HuH-7.5 (cell line): ENCODE measurements at regions not wholly inside any gene's neighbourhood (a gene's known extent, or its start where the extent isn't known, plus 50 kb on each side); places are given as distances from the start of the nearest gene placed in this dataset.
"Not testable (repeated sequence)": the region's sequence is repeated elsewhere in the genome, so short reads cannot be mapped to it uniquely, and the experiment has no call there.

ENCODE experiments used
- DNase-seq: peaks from one replicate; pipeline ENCODE4 v3.0.0; 2011; ENCODE audit warnings: low spot score

- no peak for DNase-seq
Measured at GRCh38 chr2:210961249-210961648, 404.9 kb downstream of the CPS1 start.

- no peak for DNase-seq
Measured at GRCh38 chr2:210963386-210963785, 407.0 kb downstream of the CPS1 start.

- DNase-seq: no peak
Measured at GRCh38 chr2:210964141-210964764, 407.9 kb downstream of the CPS1 start.

- DNase-seq: no peak
Measured at GRCh38 chr2:210965472-210965871, 409.1 kb downstream of the CPS1 start.

- DNase-seq: no peak
Measured at GRCh38 chr2:210966330-210966729, 409.9 kb downstream of the CPS1 start.

GRCh38 chr2:210971431-210971830 is 415.0 kb downstream of the CPS1 start:
- DNase-seq: no peak

GRCh38 chr2:210986806-210987205 is 430.4 kb downstream of the CPS1 start:
- DNase-seq: not testable (repeated sequence)

GRCh38 chr2:210991107-210991506 is 434.7 kb downstream of the CPS1 start:
- no peak for DNase-seq

GRCh38 chr2:210994104-210994503 is 437.7 kb downstream of the CPS1 start:
- no peak for DNase-seq

- no peak for DNase-seq
Measured at GRCh38 chr2:210997373-210997772, 441.0 kb downstream of the CPS1 start.

GRCh38 chr2:210998334-210998733 is 441.9 kb downstream of the CPS1 start:
- DNase-seq: no peak

GRCh38 chr2:211014376-211014775 is 458.0 kb downstream of the CPS1 start:
- no peak for DNase-seq

- no peak for DNase-seq
Measured at GRCh38 chr2:211014906-211015305, 458.5 kb downstream of the CPS1 start.

GRCh38 chr2:211025089-211025488 is 468.7 kb downstream of the CPS1 start:
- not testable (repeated sequence) for DNase-seq

GRCh38 chr2:211026109-211026508 is 469.7 kb downstream of the CPS1 start:
- no peak for DNase-seq

GRCh38 chr2:211027976-211028375 is 471.6 kb downstream of the CPS1 start:
- no peak for DNase-seq

- no peak for DNase-seq
Measured at GRCh38 chr2:211033765-211034164, 477.4 kb downstream of the CPS1 start.

- no peak for DNase-seq
Measured at GRCh38 chr2:211035548-211036185, 479.3 kb downstream of the CPS1 start.

- no peak for DNase-seq
Measured at GRCh38 chr2:211045025-211045424, 488.6 kb downstream of the CPS1 start.

- DNase-seq: no peak
Measured at GRCh38 chr2:211049321-211050018, 493.1 kb downstream of the CPS1 start.

- DNase-seq: no peak
Measured at GRCh38 chr2:211055438-211055837, 499.0 kb downstream of the CPS1 start.

- DNase-seq: no peak
Measured at GRCh38 chr2:211061612-211062296, 505.4 kb downstream of the CPS1 start.

GRCh38 chr2:211062297-211062612 is 505.9 kb downstream of the CPS1 start:
- DNase-seq: no peak
